ENCODE measurements at regions not wholly inside any gene's neighbourhood (a gene's known extent, or its start where the extent isn't known, plus 50 kb on each side); places are given as distances from the start of the nearest gene placed in this dataset.
A peak's percentile ranks its signal among the peaks of the same experiment; 100 is the strongest.

DNA sequence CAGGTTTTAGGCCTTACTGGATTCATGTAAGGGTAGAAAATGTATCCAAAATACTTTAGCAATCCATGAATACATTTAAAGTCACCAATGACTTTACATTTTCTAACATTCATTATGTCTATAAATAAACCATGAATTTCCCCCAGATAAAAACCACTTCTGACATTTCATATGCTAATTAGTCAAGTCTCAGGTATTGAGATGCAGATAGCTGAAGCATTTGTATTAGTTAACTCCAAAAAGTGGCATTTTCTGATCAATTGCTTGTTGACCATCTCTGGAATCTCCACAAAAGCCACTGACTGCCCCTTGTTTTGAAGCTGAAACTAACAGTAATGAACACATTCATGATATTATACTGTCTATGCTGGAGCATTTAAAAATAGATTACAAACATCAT lies 68.4 kb upstream of the RAP2B start:
- Histone ChIP-seq H3K9me3 (no peaks in the 10 kb centered on the region), H3K4me3 (no peak overlapping the region), H3K36me3 (no peaks in the 10 kb centered on the region), H3K4me1 (peaks cover 2 to 23% (median 13%) of the 10 kb centered on the region in 4 donors), H3K27me3 (no peaks in the 10 kb centered on the region), H3K27ac (no peak overlapping the region)
- TF ChIP-seq EP300 (IDR thresholded peaks at IDR 0.05; ENCODE audit: low read depth), result no peak
- no peak for TF ChIP-seq POLR2A (IDR thresholded peaks at IDR 0.05)
- no peak for TF ChIP-seq POLR2AphosphoS5 (IDR thresholded peaks at IDR 0.05)
- TF ChIP-seq CTCF (IDR thresholded peaks at IDR 0.05), result no peak
- no peak for DNase-seq
- in situ Hi-C loops (cut with MboI; ENCODE audit: low pct_ligation_motif_present in 1 of 4, low pct_unique_long_range_greater_than_20kb in 1 of 4, low sequenced_read_pairs in 3 of 4), result no loop called here
- intact Hi-C loops (cut with DNase I; ENCODE audit: low total_unique reads), result no loop called here

- TF ChIP-seq EP300 (IDR thresholded peaks at IDR 0.05; ENCODE audit: low read depth) (no peak), POLR2A (IDR thresholded peaks at IDR 0.05) (no peak), POLR2AphosphoS5 (IDR thresholded peaks at IDR 0.05) (no peak), CTCF (IDR thresholded peaks at IDR 0.05) (no peak)
- no peak for DNase-seq
- Histone ChIP-seq H3K4me1 (peaks cover 2 to 27% (median 16%) of the 10 kb centered on the region in 4 donors), H3K36me3 (no peaks in the 10 kb centered on the region), H3K27me3 (no peaks in the 10 kb centered on the region), H3K9me3 (no peaks in the 10 kb centered on the region), H3K27ac (no peak overlapping the region), H3K4me3 (no peak overlapping the region)
- in situ Hi-C loops (cut with MboI; ENCODE audit: low pct_ligation_motif_present in 1 of 4, low pct_unique_long_range_greater_than_20kb in 1 of 4, low sequenced_read_pairs in 3 of 4) (no loop called here), intact Hi-C loops (cut with DNase I; ENCODE audit: low total_unique reads) (no loop called here)
- WGBS, 2 donors (ENCODE audit: low coverage in 1 of 2), result 47 to 75% methylated on average over 1 of the region's 1 CpG
These were observed 67.6 kb upstream of the RAP2B start for GRCh38 chr3:153094386-153094785.

GRCh38 chr3:153095441-153095840 lies 66.6 kb upstream of the RAP2B start:
- Histone ChIP-seq H3K9me3 (no peaks in the 10 kb centered on the region), H3K27ac (no peak overlapping the region), H3K27me3 (no peaks in the 10 kb centered on the region), H3K4me1 (peaks cover 2 to 27% (median 16%) of the 10 kb centered on the region in 4 donors), H3K36me3 (no peaks in the 10 kb centered on the region), H3K4me3 (no peak overlapping the region)
- TF ChIP-seq POLR2A (IDR thresholded peaks at IDR 0.05) (no peak), EP300 (IDR thresholded peaks at IDR 0.05; ENCODE audit: low read depth) (no peak), CTCF (IDR thresholded peaks at IDR 0.05) (no peak), POLR2AphosphoS5 (IDR thresholded peaks at IDR 0.05) (no peak)
- intact Hi-C loops (cut with DNase I; ENCODE audit: low total_unique reads) (no loop called here), in situ Hi-C loops (cut with MboI; ENCODE audit: low pct_ligation_motif_present in 1 of 4, low pct_unique_long_range_greater_than_20kb in 1 of 4, low sequenced_read_pairs in 3 of 4) (no loop called here)
- 54 to 60% methylated on average over 1 of the region's 1 CpG for WGBS, 2 donors (ENCODE audit: low coverage in 1 of 2)
- DNase-seq, result peak; percentile 38

- in situ Hi-C loops (cut with MboI; ENCODE audit: low pct_ligation_motif_present in 1 of 4, low pct_unique_long_range_greater_than_20kb in 1 of 4, low sequenced_read_pairs in 3 of 4) (no loop called here), intact Hi-C loops (cut with DNase I; ENCODE audit: low total_unique reads) (no loop called here)
- H3K4me3 ChIP-seq, result no peak overlapping the region
- peak overlapping the region; percentile 67 to 77 (median 70) for H3K27ac ChIP-seq
- WGBS, 2 donors (ENCODE audit: low coverage in 1 of 2), result 37 to 48% methylated on average over 5 to 7 of the region's 7 CpGs
- H3K4me1 ChIP-seq, result peaks cover 2 to 27% (median 16%) of the 10 kb centered on the region in 4 donors
- no peaks in the 10 kb centered on the region for H3K9me3 ChIP-seq
- TF ChIP-seq POLR2AphosphoS5 (IDR thresholded peaks at IDR 0.05) (peak in 1 of 3 donors; percentile 25), EP300 (IDR thresholded peaks at IDR 0.05; ENCODE audit: low read depth) (no peak), POLR2A (IDR thresholded peaks at IDR 0.05) (no peak), CTCF (IDR thresholded peaks at IDR 0.05) (no peak)
- DNase-seq, result peak; percentile 63
- no peaks in the 10 kb centered on the region for H3K27me3 ChIP-seq
- H3K36me3 ChIP-seq, result no peaks in the 10 kb centered on the region
These were observed 65.3 kb upstream of the RAP2B start for GRCh38 chr3:153096731-153097131.

Data from transverse colon (tissue), 4 donors.